Cardiac fibroblast (primary cell): ENCODE measurements at regions not wholly inside any gene's neighbourhood (a gene's known extent, or its start where the extent isn't known, plus 50 kb on each side); places are given as distances from the start of the nearest gene placed in this dataset.

Source experiments
- DNase-seq, 2 donors: peaks; one replicate each; pipeline versions ENCODE4 v3.0.0 to v3.0.0-alpha.2; 2010; ENCODE audit warnings: low read depth in 2 of 2
- H3K4me3 ChIP-seq, 2 donors: replicated peaks in 1 of 2; 1 replicate in 1 of 2; 2 replicates in 1 of 2; pipeline ENCODE4 v1.5.1; 2011; ENCODE audit warnings: low read depth in 2 of 2, low read length in 2 of 2, mild to moderate bottlenecking in 2 of 2, moderate library complexity in 1 of 2
- CTCF ChIP-seq: IDR thresholded peaks from one replicate; pipeline ENCODE4 v1.5.1; 2011; ENCODE audit warnings: low read depth, mild to moderate bottlenecking, low read length, inconsistent platforms

DNA sequence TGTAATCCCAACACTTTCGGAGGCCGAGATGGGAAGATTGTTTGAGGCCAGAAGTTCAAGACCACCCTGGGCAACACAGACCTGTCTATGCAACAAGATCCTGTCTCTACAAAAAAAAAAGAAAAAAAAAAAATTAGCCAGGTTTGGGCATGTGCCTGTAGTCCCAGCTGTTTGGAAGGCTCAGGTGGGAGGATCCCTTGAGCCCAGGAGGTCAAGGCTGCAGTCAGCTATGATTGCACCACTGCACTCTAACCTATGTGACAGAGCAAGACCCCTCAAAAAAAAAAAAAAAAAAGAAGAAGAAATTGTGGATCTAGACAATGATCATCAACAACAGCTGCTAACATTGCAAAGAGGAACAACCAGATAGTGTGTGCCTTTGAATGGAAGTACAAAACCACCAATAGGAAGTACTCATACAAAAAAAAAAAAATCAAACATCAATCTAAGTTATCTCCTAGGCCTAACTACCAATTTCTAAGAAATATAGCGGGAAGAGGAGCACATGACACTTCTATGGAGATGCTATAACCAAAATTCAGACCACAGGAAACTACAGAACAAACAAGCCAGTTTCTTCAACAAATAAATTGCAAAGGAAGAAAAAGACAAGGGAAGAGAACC is 258.7 kb downstream of the MRTFB start:
- DNase-seq = no peak
- TF ChIP-seq CTCF = no peak
- H3K4me3 ChIP-seq = no peak overlapping the region

DNA sequence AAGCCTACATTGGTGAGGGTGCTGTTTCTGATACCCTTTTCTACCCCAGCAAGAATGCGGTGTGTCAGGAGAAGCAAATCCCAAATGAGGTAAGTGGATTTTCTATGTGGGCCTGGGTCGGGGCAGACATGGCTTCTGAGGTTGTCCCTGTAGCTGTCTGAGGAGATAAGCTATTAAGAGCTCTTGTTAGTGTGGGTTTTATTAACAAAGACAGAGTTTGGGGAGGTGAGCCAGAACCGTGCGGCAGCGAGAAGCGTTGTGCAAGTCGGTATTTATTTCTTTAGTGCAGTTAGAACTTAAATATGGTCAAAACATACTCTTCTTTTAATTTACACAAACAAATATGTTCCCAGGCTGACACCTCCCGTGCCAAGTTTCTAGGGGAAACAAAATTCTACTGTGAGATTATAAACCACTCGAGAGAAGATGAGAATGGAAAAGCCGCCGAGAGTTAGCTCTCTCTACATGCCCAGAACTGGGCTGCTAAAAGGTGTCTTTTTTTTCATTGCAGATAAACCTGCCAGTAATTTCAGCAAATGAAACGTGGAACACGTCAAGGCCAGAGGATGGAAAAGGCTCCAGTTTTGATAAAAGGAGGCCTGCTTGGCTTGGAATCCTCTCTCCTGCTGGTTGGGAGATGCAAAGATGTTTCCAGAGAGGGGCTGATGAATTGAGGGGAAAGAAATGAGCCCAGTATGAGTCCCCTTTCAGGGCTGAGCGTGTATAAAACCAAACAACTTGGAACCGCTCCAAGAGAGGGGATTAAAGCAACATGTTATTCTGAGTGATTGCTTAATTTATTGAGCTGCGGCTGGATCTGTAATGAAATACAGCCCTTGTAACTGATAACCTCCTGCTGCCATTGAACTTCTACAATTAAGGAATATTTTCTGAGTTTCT is 254.6 kb downstream of the MRTFB start:
- no peak for TF ChIP-seq CTCF
- DNase-seq = peak in 1 of 2 donors; percentile 61
- H3K4me3 ChIP-seq = no peak overlapping the region

DNA sequence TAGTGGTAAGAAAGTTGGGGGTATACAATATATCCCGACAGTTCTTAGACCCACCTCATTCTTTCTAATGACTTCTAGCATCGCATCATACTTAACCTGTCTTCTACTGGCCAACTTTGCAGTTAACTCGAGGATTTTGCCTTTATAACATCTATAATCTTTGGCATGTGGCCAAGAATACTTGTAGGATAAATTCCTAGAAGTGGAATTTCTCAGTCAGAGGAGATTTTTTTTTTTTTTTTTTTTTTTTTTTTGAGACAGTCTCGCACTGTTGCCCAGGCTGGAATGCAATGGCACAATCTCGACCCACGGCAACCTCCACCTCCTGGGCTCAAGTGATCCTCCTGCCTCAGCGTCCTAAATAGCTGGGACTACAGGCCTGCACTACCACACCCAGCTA is 253.5 kb downstream of the MRTFB start:
- H3K4me3 ChIP-seq = no peak overlapping the region
- no peak for TF ChIP-seq CTCF
- DNase-seq = peak; percentile 51 to 64

- no peak overlapping the region for H3K4me3 ChIP-seq
- no peak for DNase-seq
- no peak for TF ChIP-seq CTCF
Observed at GRCh38 chr16:14322186-14322585, 251.1 kb downstream of the MRTFB start.

- H3K4me3 ChIP-seq = no peak overlapping the region
- DNase-seq = no peak
- TF ChIP-seq CTCF = no peak
Observed at GRCh38 chr16:14321542-14321941, 250.4 kb downstream of the MRTFB start.

DNA sequence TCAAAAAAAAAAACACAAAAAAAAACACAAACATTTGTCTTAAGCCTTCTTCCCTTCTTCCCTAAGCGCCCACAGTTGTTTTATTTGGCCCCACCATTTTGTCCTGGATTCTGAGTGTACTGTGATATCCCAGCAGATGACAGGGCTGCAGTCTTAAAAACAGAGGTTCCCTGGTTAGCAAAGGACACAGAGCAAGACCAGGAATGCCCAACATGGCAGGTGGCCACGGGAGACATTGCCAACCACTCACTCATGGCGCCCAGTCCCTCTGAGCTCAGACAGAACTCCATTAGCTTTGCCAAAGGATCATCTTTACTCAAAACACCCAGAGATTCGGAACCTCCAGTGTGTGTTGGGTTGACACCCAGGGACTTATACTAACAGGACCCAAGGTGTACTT is 249.3 kb downstream of the MRTFB start:
- DNase-seq = no peak
- TF ChIP-seq CTCF = no peak

More for the DNA sequence above, 249.3 kb downstream of the MRTFB start:
- no peak overlapping the region for H3K4me3 ChIP-seq
